ENCODE measurements at regions not wholly inside any gene's neighbourhood (a gene's known extent, or its start where the extent isn't known, plus 50 kb on each side); places are given as distances from the start of the nearest gene placed in this dataset.

DNA sequence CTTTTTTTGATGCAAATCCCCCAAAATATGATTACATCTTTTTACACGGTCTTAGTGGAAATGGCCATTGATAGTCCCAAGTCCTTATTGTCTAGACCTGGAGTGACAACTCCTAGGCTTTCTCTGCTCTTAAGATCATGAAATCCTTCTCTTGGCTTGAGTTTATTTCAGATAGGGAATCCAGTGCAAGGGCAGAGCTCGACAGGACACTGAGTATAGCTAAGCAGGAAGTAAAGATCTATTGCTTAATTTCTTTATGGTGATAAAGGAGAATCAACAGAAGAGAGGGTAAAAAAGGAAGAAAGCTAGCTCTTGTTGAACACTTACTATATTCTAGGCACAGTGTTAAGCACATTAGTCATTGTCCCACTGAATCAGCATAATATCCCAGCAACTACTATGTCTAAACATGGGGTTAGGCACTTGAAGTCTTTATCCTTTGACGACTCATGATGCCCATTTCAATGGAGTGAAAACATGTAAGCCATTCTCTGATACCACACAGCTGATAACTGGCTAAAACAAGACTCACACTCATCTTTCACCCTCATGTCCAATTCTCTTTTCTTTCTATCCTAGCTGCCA lies 74.1 kb upstream of the LRATD1 start:
- no peak for DNase-seq (ENCODE audit: low read depth, low spot score)

- DNase-seq (ENCODE audit: low read depth, low spot score), result no peak
These were observed 71.8 kb upstream of the LRATD1 start for GRCh38 chr2:14560716-14561115.

- no peak for DNase-seq (ENCODE audit: low read depth, low spot score)
These were observed 69.2 kb upstream of the LRATD1 start for GRCh38 chr2:14563324-14563723.

DNA sequence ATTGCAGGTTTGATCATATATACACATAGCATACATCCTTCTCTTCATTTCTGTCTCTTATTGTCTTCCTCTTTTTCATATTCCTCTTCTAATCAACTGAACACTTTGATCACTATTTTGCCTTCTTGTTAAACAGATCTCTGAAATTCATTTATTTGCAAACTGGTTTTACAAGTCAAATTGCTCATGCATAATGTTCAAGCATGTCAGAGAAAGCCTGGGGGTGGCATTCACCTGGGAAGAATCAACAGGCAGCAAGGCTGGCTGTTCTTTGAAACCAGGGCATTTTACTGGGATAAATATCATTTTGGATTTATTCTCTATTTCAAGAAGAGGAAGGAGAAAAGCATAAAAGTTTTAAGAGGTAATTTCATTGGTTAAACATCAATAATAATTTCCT lies 66.9 kb upstream of the LRATD1 start:
- no peak for DNase-seq (ENCODE audit: low read depth, low spot score)

- no peak for DNase-seq (ENCODE audit: low read depth, low spot score)
These were observed 65.0 kb upstream of the LRATD1 start for GRCh38 chr2:14567561-14567960.

- DNase-seq (ENCODE audit: low read depth, low spot score), result no peak
These were observed 63.2 kb upstream of the LRATD1 start for GRCh38 chr2:14569294-14569693.

DNA sequence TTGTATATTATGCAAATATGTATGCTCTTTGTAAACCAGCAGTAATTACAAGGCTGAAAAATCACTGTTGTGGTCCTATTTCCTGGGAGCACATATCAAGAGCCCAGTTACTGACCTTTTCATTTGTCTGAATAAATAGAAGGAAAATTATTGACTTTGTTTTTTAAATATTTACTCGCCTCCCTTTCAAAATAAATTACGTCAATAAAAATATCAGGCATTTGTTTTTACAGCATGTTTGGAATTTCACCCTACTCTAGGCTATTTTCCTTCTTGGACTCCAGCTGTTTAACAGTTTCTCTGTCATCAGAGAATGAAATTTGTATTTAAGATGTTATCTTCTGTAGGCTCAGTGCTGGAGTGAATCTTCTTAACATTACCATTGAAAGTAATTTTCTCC lies 59.9 kb upstream of the LRATD1 start:
- DNase-seq (ENCODE audit: low read depth, low spot score), result no peak

DNA sequence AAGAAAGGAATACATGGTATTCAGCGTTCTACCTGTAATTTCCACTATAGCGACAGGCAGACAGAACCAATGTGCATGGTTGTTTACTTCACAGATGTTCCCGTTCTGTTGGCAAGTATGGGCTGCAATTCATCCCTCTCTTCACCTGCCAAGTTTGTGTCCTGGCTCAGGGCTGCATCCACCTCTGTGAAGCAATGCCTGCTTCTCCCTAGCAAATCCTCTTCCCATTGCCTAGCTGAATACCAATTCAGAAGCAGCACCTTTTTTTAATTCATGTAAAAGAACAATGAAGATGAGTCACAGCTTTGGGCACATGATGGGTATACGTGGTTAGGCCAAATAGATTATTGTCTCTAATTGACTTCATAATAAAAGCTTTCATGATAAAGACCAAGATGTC lies 54.7 kb upstream of the LRATD1 start:
- no peak for DNase-seq (ENCODE audit: low read depth, low spot score)

All from ELF-1 (cell line).